Hepatocyte (in vitro differentiated cells): ENCODE measurements at regions not wholly inside any gene's neighbourhood (a gene's known extent, or its start where the extent isn't known, plus 50 kb on each side); places are given as distances from the start of the nearest gene placed in this dataset.

ENCODE experiments used
- DNase-seq: peaks from one replicate; pipeline ENCODE4 v3.0.0-alpha.2; 2016; ENCODE audit warnings: low spot score
- H2AFZ ChIP-seq: fragments of 200-600 bp; sonication (generic); 2 replicates; pipeline ENCODE4 v1.6.0; 2016; ENCODE audit warnings: antibody characterized with exemption, mild to moderate bottlenecking
- H3K27ac ChIP-seq: fragments of 200-600 bp; sonication (generic); 2 replicates; pipeline ENCODE4 v1.5.1; 2016; ENCODE audit warnings: mild to moderate bottlenecking
- H3K27me3 ChIP-seq: fragments of 200-600 bp; sonication (generic); 2 replicates; pipeline ENCODE4 v1.6.1; 2016
- H3K36me3 ChIP-seq: fragments of 200-600 bp; sonication (generic); replicated peaks from 2 replicates; pipeline ENCODE4 v1.5.1; 2016; ENCODE audit warnings: low read depth; ENCODE audit not compliant: insufficient read depth
- H3K4me1 ChIP-seq: fragments of 200-600 bp; sonication (generic); 2 replicates; pipeline ENCODE4 v1.5.1; 2016; ENCODE audit warnings: mild to moderate bottlenecking, moderate library complexity; ENCODE audit not compliant: insufficient read depth
- H3K4me2 ChIP-seq: fragments of 200-600 bp; sonication (generic); 2 replicates; pipeline ENCODE4 v1.6.0; 2016
- H3K4me3 ChIP-seq: fragments of 200-600 bp; sonication (generic); 2 replicates; pipeline ENCODE4 v1.5.1; 2016; ENCODE audit warnings: mild to moderate bottlenecking
- H3K79me2 ChIP-seq: fragments of 200-600 bp; sonication (generic); 2 replicates; pipeline ENCODE4 v1.6.0; 2017; ENCODE audit warnings: mild to moderate bottlenecking
- H3K9me2 ChIP-seq: fragments of 200-600 bp; sonication (generic); replicated peaks from 2 replicates; pipeline ENCODE4 v1.6.0; 2017; ENCODE audit warnings: mild to moderate bottlenecking; ENCODE audit not compliant: insufficient read depth
- H3K9me3 ChIP-seq: fragments of 200-600 bp; sonication (generic); 2 replicates; pipeline ENCODE4 v1.5.1; 2016; ENCODE audit warnings: low read depth, mild to moderate bottlenecking
- H4K20me1 ChIP-seq: fragments of 200-600 bp; sonication (generic); 2 replicates; pipeline ENCODE4 v1.6.0; 2016; ENCODE audit warnings: mild to moderate bottlenecking; ENCODE audit not compliant: insufficient read depth, poor library complexity, severe bottlenecking
- CTCF ChIP-seq: fragments of 200-600 bp; sonication (generic); IDR thresholded peaks from 2 replicates; pipeline ENCODE4 v1.5.1; 2016; ENCODE audit warnings: antibody characterized with exemption, mild to moderate bottlenecking; ENCODE audit not compliant: poor library complexity
- EZH2 ChIP-seq: fragments of 200-600 bp; sonication (generic); IDR thresholded peaks from 2 replicates; pipeline ENCODE4 v1.6.1; 2016; ENCODE audit warnings: antibody characterized with exemption, mild to moderate bottlenecking, borderline replicate concordance
- EZH2phosphoT487 ChIP-seq: fragments of 200-600 bp; sonication (generic); IDR thresholded peaks from one replicate; pipeline ENCODE4 v1.6.1; 2018; ENCODE audit warnings: antibody characterized with exemption, mild to moderate bottlenecking, low read depth, moderate library complexity; ENCODE audit not compliant: unreplicated experiment, severe bottlenecking
- WGBS: methylation state at CpG from one replicate; pipeline ENCODE4 v1.1.6; 2016; ENCODE audit warnings: low lambda C conversion rate; ENCODE audit errors: missing lambda C conversion rate; 5-methylcytosine and 5-hydroxymethylcytosine counted together

GRCh38 chr12:127013197-127013596 lies 1253.8 kb upstream of the TMEM132C start:
- no peaks in the 10 kb centered on the region for H3K4me1 ChIP-seq
- no peak overlapping the region for H3K4me2 ChIP-seq
- H2AFZ ChIP-seq, result no peak overlapping the region
- no peak overlapping the region for H3K4me3 ChIP-seq
- TF ChIP-seq EZH2phosphoT487 (no peak), EZH2 (no peak), CTCF (no peak)
- WGBS, result 72% methylated on average over 4 of the region's 4 CpGs
- H3K9me2 ChIP-seq, result no peaks in the 10 kb centered on the region
- peak overlapping the region; percentile 23 for H3K27ac ChIP-seq
- H3K79me2 ChIP-seq, result no peaks in the 10 kb centered on the region
- H3K27me3 ChIP-seq, result no peaks in the 10 kb centered on the region
- DNase-seq, result no peak
- H4K20me1 ChIP-seq, result no peaks in the 10 kb centered on the region
- no peaks in the 10 kb centered on the region for H3K36me3 ChIP-seq
- H3K9me3 ChIP-seq, result no peaks in the 10 kb centered on the region

- 85% methylated on average over 1 of the region's 1 CpG for WGBS
- TF ChIP-seq EZH2 (no peak), CTCF (no peak), EZH2phosphoT487 (no peak)
Measured at GRCh38 chr12:127014079-127014478, 1252.9 kb upstream of the TMEM132C start.

GRCh38 chr12:127024791-127025190 lies 1242.2 kb upstream of the TMEM132C start:
- WGBS, result 73% methylated on average over 2 of the region's 2 CpGs
- H3K4me3 ChIP-seq, result no peak overlapping the region
- H3K4me1 ChIP-seq, result no peaks in the 10 kb centered on the region
- no peaks in the 10 kb centered on the region for H3K9me2 ChIP-seq
- no peak overlapping the region for H3K4me2 ChIP-seq
- DNase-seq, result no peak
- H3K79me2 ChIP-seq, result no peaks in the 10 kb centered on the region
- H3K27ac ChIP-seq, result no peak overlapping the region
- no peaks in the 10 kb centered on the region for H3K9me3 ChIP-seq
- H4K20me1 ChIP-seq, result no peaks in the 10 kb centered on the region
- TF ChIP-seq CTCF (no peak), EZH2 (no peak), EZH2phosphoT487 (no peak)
- H2AFZ ChIP-seq, result no peak overlapping the region
- no peaks in the 10 kb centered on the region for H3K36me3 ChIP-seq
- no peaks in the 10 kb centered on the region for H3K27me3 ChIP-seq

More at GRCh38 chr12:127014079-127014478, 1252.9 kb upstream of the TMEM132C start:
- H3K4me1 ChIP-seq, result no peaks in the 10 kb centered on the region
- no peak overlapping the region for H2AFZ ChIP-seq
- no peaks in the 10 kb centered on the region for H3K9me2 ChIP-seq
- H3K9me3 ChIP-seq, result no peaks in the 10 kb centered on the region
- DNase-seq, result no peak
- no peak overlapping the region for H3K4me2 ChIP-seq
- no peaks in the 10 kb centered on the region for H4K20me1 ChIP-seq
- no peak overlapping the region for H3K4me3 ChIP-seq
- no peaks in the 10 kb centered on the region for H3K27me3 ChIP-seq
- no peak overlapping the region for H3K27ac ChIP-seq
- no peaks in the 10 kb centered on the region for H3K79me2 ChIP-seq
- H3K36me3 ChIP-seq, result no peaks in the 10 kb centered on the region

GRCh38 chr12:127025545-127025944 lies 1241.4 kb upstream of the TMEM132C start:
- Histone ChIP-seq H3K9me3 (no peaks in the 10 kb centered on the region), H3K4me2 (no peak overlapping the region), H3K79me2 (no peaks in the 10 kb centered on the region), H3K27ac (no peak overlapping the region), H3K27me3 (no peaks in the 10 kb centered on the region), H3K9me2 (no peaks in the 10 kb centered on the region), H3K4me3 (no peak overlapping the region), H4K20me1 (no peaks in the 10 kb centered on the region), H2AFZ (no peak overlapping the region), H3K4me1 (no peaks in the 10 kb centered on the region), H3K36me3 (no peaks in the 10 kb centered on the region)
- WGBS, result 78% methylated on average over 1 of the region's 1 CpG
- no peak for DNase-seq
- TF ChIP-seq EZH2 (no peak), CTCF (no peak), EZH2phosphoT487 (no peak)
